Hematopoietic multipotent progenitor cell treated with erythropoietin and hydrocortisone succinate and interleukin-3 and kit ligand, for 8 days (in vitro differentiated cells): ENCODE measurements at regions not wholly inside any gene's neighbourhood (a gene's known extent, or its start where the extent isn't known, plus 50 kb on each side); places are given as distances from the start of the nearest gene placed in this dataset.

ENCODE experiments used
- DNase-seq: peaks from one replicate; pipeline ENCODE4 v3.0.0-alpha.2; 2015

DNA sequence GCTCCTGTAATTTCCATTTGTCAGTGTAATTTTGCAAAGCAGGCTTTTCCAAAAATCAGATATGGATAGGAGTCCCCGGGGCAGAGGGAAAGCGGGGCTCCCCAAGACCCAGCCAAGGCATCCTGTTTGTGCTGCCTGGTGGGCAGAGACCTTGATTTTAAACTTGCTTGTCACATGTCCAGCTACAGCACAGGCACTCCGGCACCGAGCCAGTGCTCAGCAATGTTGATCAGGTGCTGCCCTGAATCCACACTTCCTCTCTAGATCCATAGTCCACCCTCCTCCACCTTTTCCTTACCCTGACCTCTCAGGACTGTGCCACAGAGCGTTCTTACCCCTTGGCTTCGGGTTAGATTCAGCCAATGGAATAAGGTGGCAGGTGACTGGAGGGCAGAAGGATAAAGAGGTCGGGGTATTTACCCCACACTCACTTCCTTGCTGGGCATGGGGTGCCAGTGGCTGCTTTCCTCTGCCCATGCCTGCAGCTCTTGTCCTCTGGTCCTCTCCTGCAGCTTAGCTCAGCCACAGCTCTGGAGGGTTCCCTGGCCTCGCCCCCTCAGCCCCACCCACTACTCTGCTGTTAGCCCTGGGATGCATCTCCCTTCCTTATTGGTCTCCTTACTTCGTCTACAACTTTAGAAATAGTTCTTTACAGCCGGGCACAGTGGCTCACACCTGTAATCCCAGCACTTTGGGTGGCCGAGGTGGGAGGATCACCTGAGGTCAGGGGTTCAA lies 80.1 kb downstream of the IRF2BPL start:
- DNase-seq: no peak

DNA sequence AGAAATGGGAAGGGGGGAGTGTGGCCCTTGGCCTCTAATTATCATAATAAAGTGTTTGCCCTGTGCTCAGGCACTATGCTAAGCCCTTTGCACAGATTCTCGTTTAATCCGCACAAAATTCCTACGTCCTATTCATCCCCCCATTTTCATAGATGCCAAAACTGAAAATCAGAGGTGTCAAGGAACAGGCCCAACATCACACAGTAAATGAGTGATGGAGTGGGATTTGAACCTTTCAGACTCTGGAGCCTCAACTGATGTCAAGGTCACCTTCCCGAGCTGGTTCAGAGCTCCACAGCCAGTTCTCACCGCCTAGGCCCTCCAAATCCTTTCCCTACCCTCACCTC lies 80.7 kb downstream of the IRF2BPL start:
- DNase-seq: no peak

DNA sequence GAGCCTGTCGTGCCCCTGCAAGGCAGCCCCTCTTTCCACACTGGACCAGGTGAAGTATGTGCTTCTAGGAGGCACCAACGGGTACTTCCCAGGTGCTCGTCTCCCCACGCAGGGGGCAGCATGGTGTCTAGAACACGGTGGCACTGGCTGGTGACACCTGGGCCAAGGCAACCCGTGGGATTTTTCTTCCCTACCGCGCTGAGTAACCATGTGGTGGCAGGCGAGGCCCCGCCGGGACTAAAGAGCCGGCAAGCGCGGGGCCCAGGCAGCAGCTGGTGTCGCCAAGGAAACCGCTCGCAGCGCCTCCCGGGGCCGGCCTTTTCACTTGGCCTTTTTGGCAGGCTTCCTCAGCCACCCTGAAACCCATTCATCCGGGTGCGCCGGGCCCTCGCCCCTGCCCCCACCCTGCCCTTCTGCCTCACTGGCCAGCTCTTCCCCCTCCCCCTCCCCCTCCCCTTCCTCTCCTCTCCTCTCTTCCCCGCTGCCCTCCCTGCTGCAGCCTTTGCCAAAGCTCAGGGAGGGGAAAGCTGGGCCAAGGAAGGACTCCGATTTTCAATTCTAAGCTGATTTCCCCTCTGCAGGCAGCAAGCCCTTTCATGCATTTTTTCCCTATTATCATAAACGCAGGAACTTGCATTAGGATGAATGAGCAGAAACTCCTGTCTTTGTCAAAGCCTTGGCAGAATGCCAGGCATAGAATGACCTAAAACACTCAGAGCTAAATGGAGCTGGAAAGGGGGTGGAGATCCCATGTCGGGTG lies 81.2 kb downstream of the IRF2BPL start:
- peak; percentile 81 for DNase-seq

DNA sequence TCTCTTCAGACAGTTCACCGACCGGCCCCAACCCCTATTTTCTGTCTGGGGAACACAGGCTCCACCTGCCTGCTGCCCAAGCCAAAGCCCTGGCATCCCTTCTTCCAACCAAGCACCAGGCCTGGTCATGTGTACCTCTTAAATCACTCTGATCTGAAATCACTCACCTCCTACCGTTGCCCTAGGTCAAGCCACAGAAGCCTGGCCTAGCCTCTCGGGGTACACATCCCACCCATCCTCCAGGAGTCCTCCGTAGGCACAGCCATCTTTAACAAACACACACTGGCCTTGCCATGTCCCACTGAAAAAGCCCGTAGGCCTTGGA lies 81.8 kb downstream of the IRF2BPL start:
- DNase-seq: no peak

DNA sequence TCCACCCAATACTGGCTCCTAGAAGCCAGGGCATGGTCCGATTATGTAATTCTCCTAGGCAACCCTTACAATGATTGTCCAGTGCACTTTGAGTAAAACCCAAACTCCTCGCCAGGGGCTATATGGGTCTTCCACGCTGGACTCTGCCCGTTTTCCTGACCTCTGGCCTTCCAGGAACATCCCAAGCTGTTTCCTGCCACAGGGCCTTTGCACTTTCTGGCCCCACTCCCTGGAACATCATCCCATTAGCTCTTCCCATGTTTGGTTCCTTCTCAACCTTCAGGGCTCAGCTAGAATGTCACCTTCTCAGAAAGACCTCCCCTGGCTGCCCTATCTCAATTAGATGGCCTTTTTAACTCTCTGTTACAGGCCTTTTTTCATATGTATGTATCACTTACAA lies 85.4 kb downstream of the IRF2BPL start:
- DNase-seq: no peak

DNA sequence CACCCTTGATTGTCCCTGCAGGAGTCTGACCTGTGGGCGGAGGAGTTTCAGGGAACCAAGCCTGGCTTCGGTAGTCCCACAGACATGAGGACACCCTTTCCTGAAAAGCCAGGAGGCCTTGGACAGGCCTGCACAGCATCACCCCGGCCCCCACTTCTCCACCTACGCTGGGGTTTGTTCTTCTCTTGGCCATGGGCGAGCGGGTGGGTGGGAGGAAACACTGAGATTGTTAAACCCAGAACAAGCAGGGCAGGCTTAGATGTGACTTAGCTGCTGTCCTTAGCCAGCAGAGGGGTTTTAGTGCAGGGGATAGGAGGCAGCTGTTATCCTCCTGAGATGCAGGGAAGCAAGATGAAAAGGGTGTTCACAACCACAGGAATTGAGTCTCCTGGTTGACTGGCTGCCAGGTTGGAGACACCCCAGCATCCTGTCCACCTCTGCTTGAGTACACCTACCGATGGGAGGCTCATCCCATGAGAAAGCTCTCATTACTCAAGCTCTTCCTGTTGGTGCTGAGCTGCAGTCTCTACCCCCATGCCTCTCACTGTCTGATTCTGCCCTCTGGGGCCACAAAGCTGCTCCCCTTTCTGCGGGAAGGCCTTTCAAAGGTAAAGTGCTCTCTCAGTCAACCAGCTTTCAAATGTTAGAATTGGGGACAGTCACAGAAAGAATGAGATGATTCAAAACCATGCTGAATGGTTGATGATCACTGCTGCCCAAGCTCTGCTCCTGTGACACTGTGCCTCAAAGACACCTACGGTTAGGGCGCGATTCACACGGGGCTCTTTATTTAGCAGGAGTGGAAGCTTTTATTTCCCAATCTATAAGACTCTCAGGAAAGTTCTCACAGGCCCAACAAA lies 86.3 kb downstream of the IRF2BPL start:
- no peak for DNase-seq

DNA sequence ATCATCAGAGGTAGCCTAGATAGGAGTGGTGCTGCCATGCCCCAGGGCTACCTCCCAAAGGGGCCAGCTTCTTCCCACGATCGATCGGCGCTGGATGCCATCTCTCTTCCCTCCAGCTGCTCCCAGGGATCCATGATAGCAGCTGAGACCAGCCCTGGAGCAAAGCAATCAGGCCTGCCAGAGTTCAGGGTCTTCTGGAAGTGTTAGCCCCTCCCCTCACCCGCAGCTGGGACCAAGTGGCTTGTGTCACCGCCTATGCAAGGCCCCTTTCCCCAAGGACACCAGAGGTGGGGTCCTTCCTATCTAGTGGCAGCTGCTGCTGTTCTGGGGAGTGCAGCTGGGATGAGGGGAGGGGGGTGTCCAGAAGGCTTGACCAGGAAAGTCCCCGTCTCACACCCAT lies 87.0 kb downstream of the IRF2BPL start:
- DNase-seq: no peak

DNA sequence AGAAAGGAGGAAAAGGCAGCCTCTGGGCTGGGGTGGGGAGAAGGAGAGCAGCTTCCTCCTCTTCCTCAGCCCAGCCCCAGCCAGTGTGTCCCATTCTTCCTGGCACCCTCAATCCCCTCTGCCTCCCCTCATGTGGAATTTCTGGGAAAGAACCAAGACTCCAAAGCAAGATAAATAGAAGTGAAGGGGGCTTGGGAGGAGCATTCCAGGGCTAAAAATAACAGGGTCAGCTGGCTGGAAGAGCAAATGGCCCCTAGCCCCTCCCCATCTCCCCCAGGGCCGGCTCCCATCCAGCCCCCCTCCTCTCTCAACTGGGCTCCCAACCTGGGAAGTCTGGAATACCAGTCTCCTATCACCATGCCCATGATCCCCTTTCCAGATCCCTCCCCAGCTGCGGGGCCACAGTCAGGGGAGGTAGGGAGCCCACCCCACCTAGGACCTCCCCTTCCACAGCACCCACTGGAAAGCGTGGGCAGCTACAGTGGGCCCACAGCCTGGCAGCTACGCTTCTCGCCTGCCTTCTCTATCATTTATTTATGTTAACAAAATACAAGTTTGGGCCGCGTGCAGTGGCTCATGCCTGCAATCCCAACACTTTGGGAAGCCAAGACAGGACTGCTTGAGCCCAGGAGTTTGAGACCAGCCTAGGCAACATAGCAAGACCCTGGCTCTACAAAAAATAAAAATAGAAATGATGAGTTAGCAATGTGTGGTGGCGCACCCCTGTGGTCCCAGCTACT lies 88.3 kb downstream of the IRF2BPL start:
- no peak for DNase-seq

DNA sequence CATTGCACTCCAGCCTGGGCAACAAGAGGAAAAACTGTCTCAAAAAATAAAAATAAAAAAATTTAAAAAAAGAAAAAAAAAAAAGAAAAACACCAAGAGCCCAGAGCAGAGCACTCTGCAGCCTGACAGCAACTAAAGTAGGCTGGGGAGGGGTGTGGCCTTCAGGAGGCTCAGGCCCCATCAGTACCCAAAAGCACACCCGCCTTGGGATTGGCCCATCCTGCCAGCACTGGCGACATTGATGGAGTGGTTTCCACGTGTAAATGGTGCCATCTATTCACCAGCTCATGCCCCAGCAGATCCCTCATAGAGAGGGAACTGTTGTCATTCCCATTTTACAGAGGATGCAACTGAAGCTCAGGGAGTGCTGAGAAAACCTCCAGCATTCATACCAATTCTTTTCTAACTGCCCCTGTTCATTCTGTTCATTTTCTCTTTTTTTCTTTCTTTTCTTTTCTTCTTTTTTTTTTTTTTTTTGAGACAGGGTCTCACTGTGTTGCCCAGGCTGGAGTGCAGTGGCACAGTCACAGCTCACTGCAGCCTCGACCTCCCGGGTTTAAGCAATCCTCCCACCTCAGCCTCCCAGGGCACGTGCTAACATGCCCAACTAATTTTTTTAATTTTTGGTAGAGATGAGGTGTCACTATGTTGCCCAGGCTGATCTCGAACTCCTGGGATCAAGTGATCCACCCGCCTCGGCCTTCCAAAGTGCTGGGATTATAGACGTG lies 89.3 kb downstream of the IRF2BPL start:
- DNase-seq: no peak

DNA sequence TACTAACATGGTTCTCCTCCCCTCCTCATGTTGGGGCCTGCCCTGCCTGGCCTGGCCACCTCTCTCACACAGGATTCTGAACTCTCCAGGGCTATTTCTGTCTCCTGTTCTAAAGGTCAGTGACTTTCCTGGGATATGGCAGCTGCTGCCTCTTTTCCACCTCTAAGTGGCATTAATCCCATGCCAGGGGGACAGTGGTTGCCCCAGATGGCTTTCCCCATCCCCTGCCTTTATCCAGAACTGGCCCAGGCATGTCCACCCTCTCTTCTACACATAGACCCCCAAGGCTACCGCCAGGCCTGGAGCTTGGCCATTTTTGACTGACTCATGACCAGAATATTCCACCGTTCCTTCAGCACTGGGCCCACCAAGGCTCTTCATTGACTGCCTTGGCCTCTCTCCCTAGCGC lies 90.4 kb downstream of the IRF2BPL start:
- DNase-seq: no peak

DNA sequence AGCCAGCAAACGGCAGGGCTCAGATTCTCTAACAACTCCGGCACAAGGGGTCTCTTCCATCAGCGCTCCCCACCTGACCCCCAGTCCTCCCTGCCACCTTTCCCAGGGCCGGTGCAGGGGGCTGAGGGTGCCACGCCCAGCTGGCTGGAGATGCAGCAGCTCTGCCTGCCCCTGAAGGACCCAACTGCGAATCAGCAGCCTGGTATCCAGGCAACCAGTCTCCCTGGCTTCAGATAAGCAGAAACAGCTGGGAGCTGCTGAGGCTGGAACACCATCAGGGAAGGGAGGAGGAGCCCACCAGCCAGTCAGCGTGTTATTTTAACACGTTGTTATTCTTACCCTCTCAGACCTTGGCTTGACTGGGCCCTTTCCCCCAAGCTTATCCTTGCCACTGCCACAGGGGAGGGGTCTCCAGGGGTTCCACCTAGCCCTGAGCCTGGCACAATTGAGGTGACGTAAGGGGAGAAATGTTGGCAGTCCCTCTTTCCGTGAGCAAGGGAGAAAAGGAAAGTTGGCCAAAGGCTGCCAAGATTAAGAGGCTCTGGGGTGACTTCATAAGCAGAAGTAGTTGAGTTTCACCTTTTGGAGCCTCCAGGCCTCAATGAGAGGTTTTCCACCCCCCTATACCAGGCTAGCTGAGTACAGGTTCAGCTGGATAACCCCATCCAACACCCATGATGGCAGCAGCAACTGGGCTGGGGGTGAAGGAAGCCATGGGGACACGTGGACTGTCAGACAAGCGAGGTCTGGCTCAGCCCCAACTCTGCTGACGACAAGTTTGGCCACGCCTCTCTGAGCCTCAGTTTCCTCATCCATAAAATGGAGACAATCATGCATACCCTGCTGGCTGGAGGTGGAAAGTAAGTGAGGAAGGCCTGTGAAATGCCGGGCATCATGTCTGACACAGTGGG lies 91.1 kb downstream of the IRF2BPL start:
- no peak for DNase-seq

DNA sequence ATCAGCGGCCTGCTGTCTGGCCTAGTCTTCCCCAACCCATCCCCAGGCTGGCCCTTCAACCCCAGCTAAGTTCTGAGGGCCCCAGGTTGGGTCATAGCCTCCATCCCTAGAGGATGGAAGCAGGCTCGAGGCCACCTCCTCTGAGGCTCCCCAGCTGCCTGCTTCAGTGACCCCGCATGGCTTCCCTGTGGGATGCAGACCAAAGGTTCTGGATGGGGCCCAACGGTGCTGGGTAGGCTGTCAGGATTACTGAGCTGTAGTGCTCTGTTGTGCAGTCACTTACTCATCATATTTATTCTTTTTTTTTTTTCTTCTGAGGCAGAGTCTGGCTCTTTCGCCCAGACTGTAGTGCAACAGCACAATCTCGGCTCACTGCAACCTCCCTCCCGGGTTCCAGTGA lies 92.0 kb downstream of the IRF2BPL start:
- no peak for DNase-seq

DNA sequence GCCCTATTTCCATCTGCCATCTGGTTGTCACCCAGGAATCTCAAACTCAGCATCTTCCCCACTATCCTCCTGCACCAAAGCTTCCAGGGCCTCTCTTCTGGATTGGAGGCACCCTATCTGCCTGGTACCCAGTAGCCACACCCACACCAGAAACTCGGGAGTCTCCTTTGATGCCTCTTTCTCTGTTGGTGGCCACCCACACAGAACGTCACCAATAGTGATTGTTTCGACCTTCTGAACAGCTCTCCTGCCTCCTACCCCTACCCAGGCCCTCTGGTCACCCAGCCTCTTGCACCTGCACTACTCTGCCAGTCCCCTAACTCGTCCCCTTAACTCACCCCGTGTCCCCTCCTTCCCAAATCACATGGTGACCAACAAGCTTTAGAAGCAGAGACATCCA lies 95.0 kb downstream of the IRF2BPL start:
- no peak for DNase-seq

DNA sequence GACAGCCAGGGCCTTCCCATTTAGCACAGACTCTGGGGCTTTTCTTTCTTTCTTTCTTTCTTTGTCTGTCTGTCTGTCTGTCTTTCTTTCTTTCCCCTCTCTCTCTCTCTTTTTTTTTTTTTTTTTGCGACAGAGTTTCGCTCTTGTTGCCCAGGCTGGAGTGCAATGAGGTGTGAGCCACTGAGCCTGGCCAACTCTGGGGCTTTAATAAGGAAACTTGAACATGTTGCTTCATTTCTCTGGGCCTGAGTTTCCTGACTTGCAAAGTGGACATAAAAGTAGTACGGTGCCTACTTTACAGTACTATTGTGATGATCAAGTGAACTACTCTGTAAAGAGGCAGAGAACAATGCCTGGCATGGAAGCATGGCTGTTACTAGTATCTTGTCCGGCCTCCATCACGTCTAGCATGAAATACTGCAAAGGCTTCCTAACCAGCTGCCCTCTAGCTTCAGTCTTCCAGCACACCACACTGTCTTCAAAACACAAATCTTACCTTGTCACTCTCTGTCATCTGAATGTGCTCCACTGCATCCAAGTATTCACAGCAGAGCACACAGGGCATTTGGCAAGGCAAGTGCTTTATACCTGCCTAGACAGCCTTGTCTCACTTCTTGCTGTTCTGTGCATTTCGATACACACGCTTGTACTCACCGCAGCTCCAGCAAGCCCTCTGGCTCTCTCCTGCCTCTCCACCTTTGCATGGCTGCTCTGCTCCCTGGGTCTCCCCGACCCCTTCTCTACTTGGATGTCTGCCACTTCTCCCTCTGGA lies 96.7 kb downstream of the IRF2BPL start:
- no peak for DNase-seq

DNA sequence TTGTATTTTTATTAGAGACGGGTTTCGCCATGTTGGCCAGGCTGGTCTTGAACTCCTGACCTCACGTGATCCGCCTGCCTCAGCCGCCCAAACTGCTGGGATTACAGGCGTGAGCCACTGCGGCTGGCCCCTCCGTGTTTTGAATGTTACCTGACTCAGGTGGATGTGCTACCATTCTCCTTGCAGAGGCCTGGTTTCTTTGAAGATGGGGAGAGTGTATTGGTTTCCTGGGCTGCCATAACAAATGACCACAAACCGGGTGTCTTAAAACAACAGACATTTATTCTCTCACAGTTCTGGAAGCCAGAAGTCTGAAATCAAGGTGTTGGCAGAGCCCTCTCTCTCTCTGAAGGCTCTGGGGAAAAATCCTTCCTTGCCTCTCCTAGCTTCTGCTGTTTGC lies 98.0 kb downstream of the IRF2BPL start:
- DNase-seq: no peak

DNA sequence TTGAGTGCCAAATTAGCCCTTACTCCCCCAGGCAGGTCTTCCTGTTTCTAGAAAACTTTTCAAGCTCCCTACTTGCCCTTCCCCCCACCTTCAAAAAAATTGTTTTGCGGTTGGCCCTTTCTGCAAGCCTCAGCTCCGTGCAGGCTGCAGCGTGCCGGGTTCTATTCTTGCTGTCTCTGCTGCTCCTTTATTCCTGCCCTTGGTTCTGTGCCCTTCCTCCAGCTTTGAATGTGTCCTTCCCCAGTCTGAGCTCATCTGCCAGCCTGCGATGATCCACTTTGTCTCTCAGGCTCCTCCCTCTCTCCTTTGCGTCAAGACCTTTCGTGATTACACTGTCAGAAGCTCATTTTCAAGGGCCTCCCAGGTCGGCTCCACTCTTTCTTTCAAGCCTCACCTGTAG lies 98.6 kb downstream of the IRF2BPL start:
- peak; percentile 21 for DNase-seq

DNA sequence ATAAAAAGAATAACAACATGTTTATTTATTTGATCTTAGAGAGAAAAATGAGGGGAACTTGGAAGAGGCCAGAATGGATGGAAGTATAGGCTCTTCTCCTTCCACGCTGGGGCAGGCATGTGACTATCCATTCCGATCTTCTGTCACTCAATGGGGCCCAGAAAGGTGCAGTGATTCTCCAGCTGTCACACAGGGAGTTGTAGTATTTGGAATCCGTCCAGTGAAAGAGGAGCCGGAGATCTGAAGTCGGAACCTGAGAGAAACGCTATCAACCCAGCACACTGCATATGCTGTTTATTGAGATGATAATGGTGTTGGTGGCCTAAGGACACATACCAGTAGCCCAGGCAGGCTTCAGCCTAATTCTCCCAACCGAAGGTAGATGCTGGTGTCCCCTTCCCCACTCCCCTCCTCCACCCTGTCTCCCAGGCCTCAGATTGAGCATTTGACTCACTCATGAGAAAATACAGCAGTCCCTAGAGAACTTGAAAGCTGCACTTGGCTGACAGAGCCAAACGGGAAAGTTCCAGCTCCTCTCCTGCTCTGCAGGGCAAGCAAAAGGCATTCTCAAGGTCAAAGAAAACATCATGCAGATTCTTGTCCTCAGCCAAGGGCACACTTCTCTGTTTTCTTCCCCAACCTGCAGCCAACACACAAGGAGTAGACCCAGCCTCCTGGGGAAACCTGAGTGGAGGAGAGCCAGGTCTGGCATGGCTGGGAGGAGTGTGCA lies 100.4 kb downstream of the IRF2BPL start:
- no peak for DNase-seq

DNA sequence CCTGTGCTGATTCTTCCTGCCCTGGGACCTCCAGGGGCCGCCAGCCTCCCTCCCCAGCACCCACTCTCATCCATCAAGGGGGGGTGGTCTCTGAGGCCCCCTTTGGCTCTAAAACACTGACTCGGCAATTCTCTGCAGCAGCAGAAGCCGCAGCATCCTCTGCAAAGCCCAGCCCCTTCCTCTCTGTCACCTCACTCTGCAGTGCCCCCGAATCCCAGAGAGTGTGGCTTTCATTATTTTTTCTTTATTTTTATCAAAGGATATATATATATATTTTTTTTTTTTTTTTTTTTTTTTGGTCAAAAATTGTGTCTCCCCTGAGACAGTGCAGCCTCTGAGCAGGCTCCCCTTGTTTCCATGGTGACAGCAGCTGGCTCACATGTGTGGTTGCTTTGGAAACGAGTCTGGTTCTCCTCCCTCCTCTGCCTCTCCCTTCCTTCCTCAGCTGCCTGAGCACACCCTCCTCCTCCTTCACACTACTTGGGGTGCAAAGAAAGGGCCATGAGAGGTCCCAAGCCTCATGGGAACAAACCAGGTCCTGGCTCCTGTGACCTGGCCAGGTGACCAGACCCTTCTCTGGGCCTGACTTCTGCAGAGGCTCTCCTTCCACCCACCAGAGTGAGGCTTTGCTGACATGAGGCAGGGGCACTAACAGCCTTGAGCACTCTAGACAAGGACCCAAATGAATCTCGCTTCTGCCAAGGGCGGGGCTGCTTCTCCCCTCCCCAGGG lies 100.5 kb downstream of the LRRC74A start:
- peak; percentile 34 for DNase-seq

DNA sequence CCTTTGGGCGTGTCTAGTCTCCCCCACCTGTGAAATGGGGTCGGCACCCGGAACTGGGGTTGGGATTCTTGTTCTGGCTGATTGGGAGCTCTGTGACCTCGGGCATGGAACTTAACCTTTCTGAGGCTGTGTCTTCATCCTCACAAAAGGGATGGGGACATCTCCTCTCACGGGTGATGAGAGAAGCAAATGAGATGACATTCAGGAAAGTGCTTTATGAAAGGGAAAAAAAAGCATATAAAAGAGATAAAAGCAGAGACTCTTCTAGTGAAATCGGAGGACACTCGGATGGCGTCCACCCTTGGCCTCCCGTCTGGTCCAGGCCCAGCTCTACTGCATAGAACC lies 98.9 kb downstream of the LRRC74A start:
- DNase-seq: no peak
